ENCODE measurements at regions not wholly inside any gene's neighbourhood (a gene's known extent, or its start where the extent isn't known, plus 50 kb on each side); places are given as distances from the start of the nearest gene placed in this dataset.

DNA sequence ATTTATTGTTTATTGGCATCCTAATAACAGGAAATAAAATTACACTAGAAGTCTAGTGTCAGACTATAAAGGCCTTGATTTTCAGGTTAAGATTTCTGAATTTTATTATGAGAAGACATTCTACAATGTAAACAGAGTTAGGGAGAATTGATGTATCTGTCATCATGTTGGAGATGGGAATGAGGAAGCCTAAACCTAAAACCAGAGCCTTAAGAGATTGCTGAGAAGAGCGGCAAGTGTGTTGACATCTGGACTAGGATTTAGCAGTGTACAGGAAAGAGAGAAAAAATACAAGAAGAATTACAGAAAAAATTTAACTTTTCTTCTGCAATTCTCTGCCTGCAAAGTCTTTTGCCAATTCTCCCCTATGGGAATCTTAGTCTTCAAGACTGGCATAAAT, 525.5 kb downstream of the NR2F1-AS1 start:
- TF ChIP-seq, protein P1, sequence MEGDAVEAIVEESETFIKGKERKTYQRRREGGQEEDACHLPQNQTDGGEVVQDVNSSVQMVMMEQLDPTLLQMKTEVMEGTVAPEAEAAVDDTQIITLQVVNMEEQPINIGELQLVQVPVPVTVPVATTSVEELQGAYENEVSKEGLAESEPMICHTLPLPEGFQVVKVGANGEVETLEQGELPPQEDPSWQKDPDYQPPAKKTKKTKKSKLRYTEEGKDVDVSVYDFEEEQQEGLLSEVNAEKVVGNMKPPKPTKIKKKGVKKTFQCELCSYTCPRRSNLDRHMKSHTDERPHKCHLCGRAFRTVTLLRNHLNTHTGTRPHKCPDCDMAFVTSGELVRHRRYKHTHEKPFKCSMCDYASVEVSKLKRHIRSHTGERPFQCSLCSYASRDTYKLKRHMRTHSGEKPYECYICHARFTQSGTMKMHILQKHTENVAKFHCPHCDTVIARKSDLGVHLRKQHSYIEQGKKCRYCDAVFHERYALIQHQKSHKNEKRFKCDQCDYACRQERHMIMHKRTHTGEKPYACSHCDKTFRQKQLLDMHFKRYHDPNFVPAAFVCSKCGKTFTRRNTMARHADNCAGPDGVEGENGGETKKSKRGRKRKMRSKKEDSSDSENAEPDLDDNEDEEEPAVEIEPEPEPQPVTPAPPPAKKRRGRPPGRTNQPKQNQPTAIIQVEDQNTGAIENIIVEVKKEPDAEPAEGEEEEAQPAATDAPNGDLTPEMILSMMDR (IDR thresholded peaks at IDR 0.05) = no peak
- TF ChIP-seq ZFX (IDR thresholded peaks at IDR 0.05; ENCODE audit: borderline replicate concordance) = no peak
